ENCODE measurements at regions not wholly inside any gene's neighbourhood (a gene's known extent, or its start where the extent isn't known, plus 50 kb on each side); places are given as distances from the start of the nearest gene placed in this dataset.
"Not testable (repeated sequence)": the region's sequence is repeated elsewhere in the genome, so short reads cannot be mapped to it uniquely, and the experiment has no call there.

DNA sequence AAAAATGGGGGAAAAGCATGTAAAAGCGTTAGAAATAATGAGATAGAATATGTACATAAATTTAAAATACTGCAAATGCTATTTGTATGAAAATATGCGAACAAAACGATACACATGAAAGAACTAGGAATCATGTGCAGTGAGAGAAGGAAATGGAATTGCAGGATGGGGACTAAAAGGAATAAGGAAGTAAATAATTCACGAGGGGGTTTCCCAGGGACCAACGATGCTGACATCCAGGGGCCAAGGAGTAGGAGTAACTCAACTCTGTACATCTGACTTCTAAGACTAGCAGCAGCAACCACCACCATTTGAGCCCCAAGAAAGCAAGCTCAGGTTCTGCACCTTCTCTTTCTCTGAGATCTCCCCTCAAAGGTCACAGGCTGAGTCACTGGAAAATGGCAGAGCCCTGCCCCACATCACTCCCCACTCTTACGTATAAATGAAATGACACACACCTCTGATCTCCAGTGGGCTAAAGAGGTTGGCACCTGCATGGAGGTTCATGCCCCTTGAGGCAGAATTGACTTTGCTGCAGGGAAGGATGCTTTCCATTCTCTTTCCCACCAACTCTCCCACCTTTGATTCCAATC lies 100.0 kb upstream of the DLG1 start:
- H3K27ac ChIP-seq (ENCODE audit: low read depth, low read length): no peak overlapping the region
- no peaks in the 10 kb centered on the region for H3K36me3 ChIP-seq (ENCODE audit: insufficient read depth, low read length)
- H3K4me2 ChIP-seq (ENCODE audit: insufficient read depth, low read length): no peak overlapping the region
- H3K27me3 ChIP-seq (ENCODE audit: insufficient read depth, low read length): no peaks in the 10 kb centered on the region
- peaks cover 21% of the 10 kb centered on the region for H3K4me1 ChIP-seq (ENCODE audit: insufficient read depth, low read length)
- no peaks in the 10 kb centered on the region for H4K20me1 ChIP-seq (ENCODE audit: insufficient read depth, low read length)
- DNase-seq (ENCODE audit: insufficient read length, low spot score, missing footprints): no peak
- TF ChIP-seq, protein P1, sequence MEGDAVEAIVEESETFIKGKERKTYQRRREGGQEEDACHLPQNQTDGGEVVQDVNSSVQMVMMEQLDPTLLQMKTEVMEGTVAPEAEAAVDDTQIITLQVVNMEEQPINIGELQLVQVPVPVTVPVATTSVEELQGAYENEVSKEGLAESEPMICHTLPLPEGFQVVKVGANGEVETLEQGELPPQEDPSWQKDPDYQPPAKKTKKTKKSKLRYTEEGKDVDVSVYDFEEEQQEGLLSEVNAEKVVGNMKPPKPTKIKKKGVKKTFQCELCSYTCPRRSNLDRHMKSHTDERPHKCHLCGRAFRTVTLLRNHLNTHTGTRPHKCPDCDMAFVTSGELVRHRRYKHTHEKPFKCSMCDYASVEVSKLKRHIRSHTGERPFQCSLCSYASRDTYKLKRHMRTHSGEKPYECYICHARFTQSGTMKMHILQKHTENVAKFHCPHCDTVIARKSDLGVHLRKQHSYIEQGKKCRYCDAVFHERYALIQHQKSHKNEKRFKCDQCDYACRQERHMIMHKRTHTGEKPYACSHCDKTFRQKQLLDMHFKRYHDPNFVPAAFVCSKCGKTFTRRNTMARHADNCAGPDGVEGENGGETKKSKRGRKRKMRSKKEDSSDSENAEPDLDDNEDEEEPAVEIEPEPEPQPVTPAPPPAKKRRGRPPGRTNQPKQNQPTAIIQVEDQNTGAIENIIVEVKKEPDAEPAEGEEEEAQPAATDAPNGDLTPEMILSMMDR (IDR thresholded peaks at IDR 0.05; ENCODE audit: extremely low read depth, low read depth, low read length): no peak
- no peaks in the 10 kb centered on the region for H3K9me3 ChIP-seq (ENCODE audit: low read depth, low read length)
- H2AFZ ChIP-seq (ENCODE audit: low read length): no peak overlapping the region
- H3K79me2 ChIP-seq (ENCODE audit: insufficient read depth, low read length): no peaks in the 10 kb centered on the region
- no peak overlapping the region for H3K4me3 ChIP-seq (ENCODE audit: insufficient read depth, low read length)

GRCh38 chr3:197397838-197398237 lies 99.4 kb upstream of the DLG1 start:
- TF ChIP-seq, protein P1 (IDR thresholded peaks at IDR 0.05; ENCODE audit: extremely low read depth, low read depth, low read length): no peak
- Histone ChIP-seq H3K27me3 (ENCODE audit: insufficient read depth, low read length) (no peaks in the 10 kb centered on the region), H3K4me2 (ENCODE audit: insufficient read depth, low read length) (no peak overlapping the region), H3K36me3 (ENCODE audit: insufficient read depth, low read length) (no peaks in the 10 kb centered on the region), H3K4me1 (ENCODE audit: insufficient read depth, low read length) (peaks cover 26% of the 10 kb centered on the region), H3K27ac (ENCODE audit: low read depth, low read length) (no peak overlapping the region), H4K20me1 (ENCODE audit: insufficient read depth, low read length) (no peaks in the 10 kb centered on the region), H3K4me3 (ENCODE audit: insufficient read depth, low read length) (no peak overlapping the region), H3K79me2 (ENCODE audit: insufficient read depth, low read length) (no peaks in the 10 kb centered on the region), H2AFZ (ENCODE audit: low read length) (no peak overlapping the region), H3K9me3 (ENCODE audit: low read depth, low read length) (no peaks in the 10 kb centered on the region)
- DNase-seq (ENCODE audit: insufficient read length, low spot score, missing footprints): no peak

GRCh38 chr3:197394464-197395321 lies 96.3 kb upstream of the DLG1 start:
- no peaks in the 10 kb centered on the region for H3K36me3 ChIP-seq (ENCODE audit: insufficient read depth, low read length)
- peak overlapping the region; percentile 56 for H3K4me2 ChIP-seq (ENCODE audit: insufficient read depth, low read length)
- H3K9me3 ChIP-seq (ENCODE audit: low read depth, low read length): no peaks in the 10 kb centered on the region
- H3K4me3 ChIP-seq (ENCODE audit: insufficient read depth, low read length): no peak overlapping the region
- H3K4me1 ChIP-seq (ENCODE audit: insufficient read depth, low read length): peaks cover 31% of the 10 kb centered on the region
- H2AFZ ChIP-seq (ENCODE audit: low read length): no peak overlapping the region
- H3K79me2 ChIP-seq (ENCODE audit: insufficient read depth, low read length): no peaks in the 10 kb centered on the region
- H3K27ac ChIP-seq (ENCODE audit: low read depth, low read length): peak overlapping the region; percentile 99
- DNase-seq (ENCODE audit: insufficient read length, low spot score, missing footprints): peak; percentile 95
- no peaks in the 10 kb centered on the region for H4K20me1 ChIP-seq (ENCODE audit: insufficient read depth, low read length)
- peaks cover 10% of the 10 kb centered on the region for H3K27me3 ChIP-seq (ENCODE audit: insufficient read depth, low read length)
- TF ChIP-seq, protein P1 (IDR thresholded peaks at IDR 0.05; ENCODE audit: extremely low read depth, low read depth, low read length): no peak

GRCh38 chr3:197394126-197394463 lies 95.7 kb upstream of the DLG1 start:
- H3K79me2 ChIP-seq (ENCODE audit: insufficient read depth, low read length); H3K4me3 ChIP-seq (ENCODE audit: insufficient read depth, low read length); H3K9me3 ChIP-seq (ENCODE audit: low read depth, low read length); DNase-seq (ENCODE audit: insufficient read length, low spot score, missing footprints); H3K4me2 ChIP-seq (ENCODE audit: insufficient read depth, low read length); H4K20me1 ChIP-seq (ENCODE audit: insufficient read depth, low read length); H2AFZ ChIP-seq (ENCODE audit: low read length); H3K36me3 ChIP-seq (ENCODE audit: insufficient read depth, low read length): not testable (repeated sequence)
- H3K27ac ChIP-seq (ENCODE audit: low read depth, low read length): peak overlapping the region; percentile 99
- peaks cover 14% of the 10 kb centered on the region for H3K27me3 ChIP-seq (ENCODE audit: insufficient read depth, low read length)
- peaks cover 31% of the 10 kb centered on the region for H3K4me1 ChIP-seq (ENCODE audit: insufficient read depth, low read length)

Data from osteoblast (primary cell).